ENCODE measurements at regions not wholly inside any gene's neighbourhood (a gene's known extent, or its start where the extent isn't known, plus 50 kb on each side); places are given as distances from the start of the nearest gene placed in this dataset.

GRCh38 chr10:6321880-6322279 lies 119.1 kb downstream of the PFKFB3 start:
- no peak overlapping the region for H3K27ac ChIP-seq (ENCODE audit: low read length)
- no peaks in the 10 kb centered on the region for H3K4me1 ChIP-seq (ENCODE audit: control insufficient read depth, insufficient read depth, low read length)
- no peaks in the 10 kb centered on the region for H3K9me3 ChIP-seq (ENCODE audit: control insufficient read depth, insufficient read depth, low read depth, low read length)
- TF ChIP-seq TCF7L2 (IDR thresholded peaks at IDR 0.05; ENCODE audit: low read depth, low read length) (no peak), CTCF (IDR thresholded peaks at IDR 0.05) (no peak), POLR2AphosphoS5 (IDR thresholded peaks at IDR 0.05; ENCODE audit: low read depth, low read length) (no peak), REST (IDR thresholded peaks at IDR 0.05; ENCODE audit: insufficient read depth in 1 of 2, low read depth in 2 of 2, low read length in 1 of 2) (no peak), SIN3A (IDR thresholded peaks at IDR 0.05; ENCODE audit: borderline replicate concordance, insufficient read depth, low read depth, low read length) (no peak)
- intact Hi-C loops (cut with micrococcal nuclease; ENCODE audit: unreplicated experiment) (no loop called here), in situ Hi-C loops (cut with HindIII; ENCODE audit: low pct_unique_long_range_greater_than_20kb, low sequenced_read_pairs) (no loop called here)
- ATAC-seq (no peak), DNase-seq (ENCODE audit: low read depth, low spot score) (no peak)
- ChIA-PET POLR2A (no interaction called here), CTCF (no interaction called here)
- H3K36me3 ChIP-seq (ENCODE audit: control insufficient read depth, insufficient read depth, low read length) = no peaks in the 10 kb centered on the region
- no peak overlapping the region for H3K4me3 ChIP-seq (ENCODE audit: low read depth in 2 of 2, low read length in 2 of 2)
- no peaks in the 10 kb centered on the region for H3K27me3 ChIP-seq (ENCODE audit: control insufficient read depth, insufficient read depth, low read length)
- BruUV-seq (replicated peaks) = no TSS peak

- CTCF ChIA-PET = no interaction called here
- intact Hi-C loops (cut with micrococcal nuclease; ENCODE audit: unreplicated experiment) = no loop called here
- ATAC-seq = no peak
These were observed 120.1 kb downstream of the PFKFB3 start for GRCh38 chr10:6322805-6323204.

More at GRCh38 chr10:6322805-6323204, 120.1 kb downstream of the PFKFB3 start:
- Histone ChIP-seq H3K4me1 (ENCODE audit: control insufficient read depth, insufficient read depth, low read length) (no peaks in the 10 kb centered on the region), H3K4me3 (ENCODE audit: low read depth in 2 of 2, low read length in 2 of 2) (no peak overlapping the region), H3K27me3 (ENCODE audit: control insufficient read depth, insufficient read depth, low read length) (no peaks in the 10 kb centered on the region), H3K27ac (ENCODE audit: low read length) (no peak overlapping the region), H3K9me3 (ENCODE audit: control insufficient read depth, insufficient read depth, low read depth, low read length) (no peaks in the 10 kb centered on the region), H3K36me3 (ENCODE audit: control insufficient read depth, insufficient read depth, low read length) (no peaks in the 10 kb centered on the region)
- no peak for DNase-seq (ENCODE audit: low read depth, low spot score)
- in situ Hi-C loops (cut with HindIII; ENCODE audit: low pct_unique_long_range_greater_than_20kb, low sequenced_read_pairs) = no loop called here
- BruUV-seq (replicated peaks) = no TSS peak
- TF ChIP-seq POLR2AphosphoS5 (IDR thresholded peaks at IDR 0.05; ENCODE audit: low read depth, low read length) (no peak), SIN3A (IDR thresholded peaks at IDR 0.05; ENCODE audit: borderline replicate concordance, insufficient read depth, low read depth, low read length) (no peak), TCF7L2 (IDR thresholded peaks at IDR 0.05; ENCODE audit: low read depth, low read length) (no peak), CTCF (IDR thresholded peaks at IDR 0.05) (no peak), REST (IDR thresholded peaks at IDR 0.05; ENCODE audit: insufficient read depth in 1 of 2, low read depth in 2 of 2, low read length in 1 of 2) (no peak)
- POLR2A ChIA-PET = no interaction called here
